OCI-LY7 (cell line): ENCODE measurements at regions not wholly inside any gene's neighbourhood (a gene's known extent, or its start where the extent isn't known, plus 50 kb on each side); places are given as distances from the start of the nearest gene placed in this dataset.

Experiments
- EZH2phosphoT487 ChIP-seq: fragments of 200-600 bp; sonication (generic); IDR thresholded peaks from 2 replicates; pipeline ENCODE4 v1.6.1; 2018; ENCODE audit warnings: low read depth, borderline replicate concordance, mild to moderate bottlenecking, mixed run types, antibody characterized with exemption, low read length, moderate library complexity, mixed read lengths
- TF ChIP-seq, protein P1 (sequence below): fragments of 200-600 bp; sonication (generic); conservative IDR thresholded peaks from 2 replicates; pipeline ENCODE4 v1.5.1; 2014; ENCODE audit warnings: mild to moderate bottlenecking, antibody characterized with exemption, low read length, moderate library complexity, mixed read lengths

DNA sequence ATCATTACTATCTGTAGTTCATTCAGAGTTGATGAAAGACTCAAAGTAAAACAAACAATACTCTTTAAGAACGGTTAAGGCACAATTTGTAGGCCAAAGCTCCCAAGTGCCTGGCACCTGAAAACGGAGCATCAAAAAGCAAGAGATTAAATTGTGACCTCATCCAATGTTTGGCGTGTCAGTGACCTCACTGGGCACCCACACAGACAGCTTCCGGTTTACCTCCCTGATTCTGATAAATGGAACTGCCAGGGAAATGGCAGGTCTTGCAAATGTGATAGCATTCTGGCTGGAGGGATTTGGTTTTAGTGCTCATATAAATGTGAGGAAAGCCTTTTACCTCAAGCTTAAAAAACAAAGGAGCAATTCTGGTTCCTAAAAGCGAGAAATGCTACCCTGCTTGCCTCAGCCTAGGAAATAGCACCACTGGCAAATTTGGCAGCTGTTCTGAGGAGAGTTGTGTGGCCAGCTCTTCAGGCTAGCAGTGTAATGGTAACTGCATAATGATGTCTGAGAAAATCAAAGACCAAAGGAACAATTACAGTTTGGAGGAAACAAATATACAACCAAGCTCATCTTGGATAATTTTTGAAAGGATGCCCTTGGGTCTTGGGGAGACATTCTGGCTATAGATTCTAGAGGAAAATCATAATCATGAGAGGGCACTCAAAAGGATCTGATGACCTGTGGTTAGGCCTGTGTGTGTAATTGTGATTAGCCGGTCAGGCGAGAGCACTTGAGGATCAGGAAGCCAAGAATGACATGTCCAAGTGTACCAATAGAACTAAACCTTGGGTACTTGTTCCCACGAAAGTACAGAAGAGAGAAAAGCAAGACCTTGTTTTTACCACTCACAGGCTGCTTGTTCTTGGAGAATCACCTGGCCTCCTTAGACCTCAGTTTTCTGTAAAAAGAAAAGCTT, 174.3 kb downstream of the TFAP2B start:
- TF ChIP-seq, protein P1, sequence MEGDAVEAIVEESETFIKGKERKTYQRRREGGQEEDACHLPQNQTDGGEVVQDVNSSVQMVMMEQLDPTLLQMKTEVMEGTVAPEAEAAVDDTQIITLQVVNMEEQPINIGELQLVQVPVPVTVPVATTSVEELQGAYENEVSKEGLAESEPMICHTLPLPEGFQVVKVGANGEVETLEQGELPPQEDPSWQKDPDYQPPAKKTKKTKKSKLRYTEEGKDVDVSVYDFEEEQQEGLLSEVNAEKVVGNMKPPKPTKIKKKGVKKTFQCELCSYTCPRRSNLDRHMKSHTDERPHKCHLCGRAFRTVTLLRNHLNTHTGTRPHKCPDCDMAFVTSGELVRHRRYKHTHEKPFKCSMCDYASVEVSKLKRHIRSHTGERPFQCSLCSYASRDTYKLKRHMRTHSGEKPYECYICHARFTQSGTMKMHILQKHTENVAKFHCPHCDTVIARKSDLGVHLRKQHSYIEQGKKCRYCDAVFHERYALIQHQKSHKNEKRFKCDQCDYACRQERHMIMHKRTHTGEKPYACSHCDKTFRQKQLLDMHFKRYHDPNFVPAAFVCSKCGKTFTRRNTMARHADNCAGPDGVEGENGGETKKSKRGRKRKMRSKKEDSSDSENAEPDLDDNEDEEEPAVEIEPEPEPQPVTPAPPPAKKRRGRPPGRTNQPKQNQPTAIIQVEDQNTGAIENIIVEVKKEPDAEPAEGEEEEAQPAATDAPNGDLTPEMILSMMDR, result no peak
- TF ChIP-seq EZH2phosphoT487, result no peak
